IMR-90 (cell line): ENCODE measurements at regions not wholly inside any gene's neighbourhood (a gene's known extent, or its start where the extent isn't known, plus 50 kb on each side); places are given as distances from the start of the nearest gene placed in this dataset.
A peak's percentile ranks its signal among the peaks of the same experiment; 100 is the strongest.

Experiments used
- ATAC-seq: fragments of 200-7000 bp; cut with Tn5 transposase; 2 replicates; pipeline ENCODE4 v1.9.1; 2020; ENCODE audit warnings: low read depth, mild to moderate bottlenecking, moderate library complexity
- BruUV-seq: library from RNA; stranded (reverse); fragments of 400-500 nt; replicated peaks from 2 replicates; lab custom pipeline; 2021; lab: Mats Ljungman, UMichigan
- CTCF ChIA-PET: fragments of 300-600 bp; formaldehyde crosslinking; extraction: SDS; loops from one replicate; lab custom pipeline; 2021; ENCODE audit warnings: antibody characterized with exemption; lab: Yijun Ruan, JAX
- POLR2A ChIA-PET: fragments of 300-600 bp; sonication (Branson Sonifier 250); formaldehyde crosslinking; loops from one replicate; lab custom pipeline; 2022; ENCODE audit warnings: antibody characterized with exemption; ENCODE audit not compliant: unreplicated experiment; lab: Charles Lee
- DNase-seq: peaks from one replicate; pipeline ENCODE4 v3.0.0; 2013
- H2AFZ ChIP-seq: replicated peaks from 2 replicates; pipeline ENCODE3; 2013; ENCODE audit warnings: low read length, mild to moderate bottlenecking; ENCODE audit not compliant: poor library complexity
- H2AK5ac ChIP-seq: 2 replicates; pipeline ENCODE4 v1.6.1; 2013; ENCODE audit warnings: low read depth, low read length, inconsistent platforms
- H2AK9ac ChIP-seq: replicated peaks from 2 replicates; pipeline ENCODE3; 2013; ENCODE audit warnings: mild to moderate bottlenecking, low read depth, low read length, moderate library complexity; ENCODE audit not compliant: poor library complexity
- H2BK120ac ChIP-seq: 2 replicates; pipeline ENCODE4 v1.6.1; 2013; ENCODE audit warnings: low read depth, low read length, inconsistent platforms
- H2BK15ac ChIP-seq: 3 replicates; pipeline ENCODE4 v1.6.1; 2013; ENCODE audit warnings: low read depth, low read length, inconsistent platforms
- H2BK20ac ChIP-seq: 2 replicates; pipeline ENCODE4 v1.6.1; 2013; ENCODE audit warnings: low read depth, mild to moderate bottlenecking, inconsistent platforms, low read length, moderate library complexity
- H2BK5ac ChIP-seq: 2 replicates; pipeline ENCODE4 v1.6.1; 2013; ENCODE audit warnings: mild to moderate bottlenecking, low read depth, low read length, inconsistent platforms; ENCODE audit not compliant: poor library complexity, severe bottlenecking
- H3K14ac ChIP-seq: replicated peaks from 2 replicates; pipeline ENCODE4 v1.6.1; 2013; ENCODE audit warnings: low read depth, low read length, inconsistent platforms
- H3K18ac ChIP-seq: 2 replicates; pipeline ENCODE4 v1.6.1; 2013; ENCODE audit warnings: low read depth, low read length, control low read depth
- H3K23ac ChIP-seq: 2 replicates; pipeline ENCODE4 v1.6.1; 2013; ENCODE audit warnings: low read depth, low read length, inconsistent platforms
- H3K27ac ChIP-seq: 2 replicates; pipeline ENCODE4 v1.5.1; 2013; ENCODE audit warnings: mild to moderate bottlenecking, control low read depth, low read length; ENCODE audit not compliant: insufficient read depth
- H3K27me3 ChIP-seq: 2 replicates; pipeline ENCODE4 v1.6.1; 2013; ENCODE audit warnings: low read length; ENCODE audit not compliant: control insufficient read depth, insufficient read depth
- H3K36me3 ChIP-seq: 2 replicates; pipeline ENCODE4 v1.6.1; 2013; ENCODE audit warnings: low read length, mixed read lengths; ENCODE audit not compliant: control insufficient read depth, insufficient read depth
- H3K4ac ChIP-seq: 2 replicates; pipeline ENCODE4 v1.6.1; 2013; ENCODE audit warnings: low read depth, low read length, inconsistent platforms
- H3K4me1 ChIP-seq: 2 replicates; pipeline ENCODE4 v1.6.1; 2013; ENCODE audit warnings: low read length, mixed read lengths; ENCODE audit not compliant: control insufficient read depth, insufficient read depth
- H3K4me2 ChIP-seq: 2 replicates; pipeline ENCODE4 v1.6.1; 2013; ENCODE audit warnings: low read depth, mild to moderate bottlenecking, control low read depth, low read length, moderate library complexity
- H3K4me3 ChIP-seq: 2 replicates; pipeline ENCODE4 v1.5.1; 2013; ENCODE audit warnings: low read depth, mild to moderate bottlenecking, control low read depth, low read length, moderate library complexity; ENCODE audit not compliant: insufficient read depth
- H3K56ac ChIP-seq: 2 replicates; pipeline ENCODE4 v1.6.1; 2013; ENCODE audit warnings: low read length, inconsistent platforms; ENCODE audit not compliant: insufficient read depth; ENCODE audit errors: extremely low read depth
- H3K79me1 ChIP-seq, 2 experiments: 2 replicates each; pipeline ENCODE4 v1.6.1; 2013; ENCODE audit warnings: low read length in 2 of 2, inconsistent platforms in 1 of 2, low read depth in 1 of 2
- H3K9ac ChIP-seq: 2 replicates; pipeline ENCODE4 v1.6.1; 2013; ENCODE audit warnings: low read depth, low read length, control low read depth
- H3K9me1 ChIP-seq: 2 replicates; pipeline ENCODE4 v1.6.1; 2013; ENCODE audit warnings: low read length, inconsistent platforms; ENCODE audit not compliant: insufficient read depth
- H3K9me3 ChIP-seq: 2 replicates; pipeline ENCODE4 v1.6.1; 2013; ENCODE audit warnings: low read length; ENCODE audit not compliant: control insufficient read depth, insufficient read depth
- H4K20me1 ChIP-seq: 2 replicates; pipeline ENCODE4 v1.6.1; 2013; ENCODE audit warnings: low read length, inconsistent platforms; ENCODE audit not compliant: insufficient read depth
- H4K5ac ChIP-seq: 2 replicates; pipeline ENCODE4 v1.6.1; 2013; ENCODE audit warnings: mild to moderate bottlenecking, low read depth, low read length, control low read depth
- H4K8ac ChIP-seq, 2 experiments: 2 replicates each; pipeline ENCODE4 v1.6.1; 2013; ENCODE audit warnings: low read depth in 2 of 2, low read length in 2 of 2, control low read depth in 1 of 2, inconsistent platforms in 1 of 2
- H4K91ac ChIP-seq: 2 replicates; pipeline ENCODE4 v1.6.1; 2013; ENCODE audit warnings: low read depth, low read length, inconsistent platforms; ENCODE audit not compliant: insufficient read depth
- CEBPB ChIP-seq: IDR thresholded peaks from 2 replicates; pipeline ENCODE4 v1.6.1; 2012; ENCODE audit warnings: low read depth, low read length, improper control_type of control experiment
- RAD21 ChIP-seq: IDR thresholded peaks from 2 replicates; pipeline ENCODE4 v1.6.1; 2012; ENCODE audit warnings: low read length, improper control_type of control experiment
- WGBS, 2 experiments: methylation state at CpG; one replicate each; pipeline versions ENCODE4 v1.1.5 to v1.1.7; 2013; ENCODE audit warnings: missing lambda C conversion rate in 2 of 2; ENCODE audit not compliant: insufficient read length in 1 of 2; ENCODE audit errors: extremely low coverage in 2 of 2; 5-methylcytosine and 5-hydroxymethylcytosine counted together
- dilution Hi-C: fragments of 300-500 bp; cut with HindIII; formaldehyde crosslinking; loops from one replicate; pipeline ENCODE4 v1.14.3; 2018; ENCODE audit warnings: low sequenced_read_pairs; ENCODE audit not compliant: unreplicated experiment
- in situ Hi-C: fragments of 300-500 bp; cut with MboI; formaldehyde crosslinking; loops from 3 replicates; pipeline ENCODE4 v1.14.3; 2019; ENCODE audit warnings: low sequenced_read_pairs, inconsistent platforms, mixed read lengths
- intact Hi-C: fragments of 100-400 bp; cut with micrococcal nuclease; formaldehyde crosslinking; loops from 2 replicates; pipeline ENCODE4 v1.10.0; 2022
- TF ChIP-seq, protein P1 (sequence below): fragments of 150-350 bp; IDR thresholded peaks from 2 replicates; pipeline ENCODE4 v1.6.1; 2016; ENCODE audit warnings: low read depth, mild to moderate bottlenecking, low read length, moderate library complexity, borderline replicate concordance

DNA sequence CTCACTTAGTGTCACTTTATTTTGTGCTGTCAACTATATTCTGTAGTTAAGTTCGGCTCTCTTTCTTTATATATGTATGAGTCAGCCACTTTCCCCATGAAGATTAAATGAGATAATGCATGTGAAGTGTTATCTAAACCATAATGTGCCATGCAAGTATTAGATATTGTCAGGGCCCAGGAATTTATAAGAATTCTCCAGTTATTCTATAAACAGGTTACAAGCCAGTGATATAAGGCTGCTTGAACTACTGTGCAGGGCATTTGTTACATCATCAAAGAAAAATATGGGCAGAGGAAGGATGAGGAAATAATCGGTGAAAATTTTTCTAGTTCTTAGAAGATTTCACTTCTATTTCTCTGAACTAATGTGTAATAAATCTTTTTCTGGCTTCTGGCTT lies 1049.0 kb upstream of the NR2F2 start:
- no CpG with 5 or more reads among the region's 2 CpGs for WGBS, 2 experiments
- intact Hi-C loops: loop anchor here (10.0 kb wide), 2 partner anchors 563 to 893 kb away; no protein-coding TSS in a partner anchor

More for the DNA sequence above, 1049.0 kb upstream of the NR2F2 start:
- Histone ChIP-seq H2BK120ac (peak overlapping the region; percentile 49; the same call in 1 of the 2 replicates), H2AK5ac (no peak overlapping the region; the same call in 1 of the 2 replicates), H3K79me1 (no peaks in the 10 kb centered on the region), H2BK15ac (0 out of 3 replicates have a peak overlapping the region, but pooled peaks have one; percentile 75), H3K36me3 (no peaks in the 10 kb centered on the region), H3K4me3 (no peak overlapping the region), H3K18ac (peak overlapping the region; percentile 80; the same call in 1 of the 2 replicates), H2BK20ac (peak overlapping the region; percentile 49), H3K56ac (no peak overlapping the region), H2AK9ac (no peak overlapping the region), H2BK5ac (peak overlapping the region; percentile 7), H4K20me1 (no peaks in the 10 kb centered on the region), H4K5ac (peak overlapping the region; percentile 70; the same call in 1 of the 2 replicates), H3K4me2 (no peak overlapping the region), H3K23ac (no peak overlapping the region), H3K9ac (no peak overlapping the region), H3K9me1 (no peaks in the 10 kb centered on the region), H3K4ac (no peak overlapping the region), H3K9me3 (no peaks in the 10 kb centered on the region), H4K8ac (peak overlapping the region in 1 of 2 experiments; percentile 31; a peak in 2 of 4 replicates), H3K14ac (no peak overlapping the region), H3K27ac (no peak overlapping the region), H2AFZ (no peak overlapping the region), H3K27me3 (no peaks in the 10 kb centered on the region), H4K91ac (no peak overlapping the region), H3K4me1 (peaks cover 13% of the 10 kb centered on the region)
- peak; percentile 51 for DNase-seq
- BruUV-seq: no TSS peak
- in situ Hi-C loops (no loop called here), dilution Hi-C loops (no loop called here)
- CTCF ChIA-PET: no interaction called here
- TF ChIP-seq RAD21: no peak
- TF ChIP-seq CEBPB: peak; percentile 53; the same call in 1 of the 2 replicates
- TF ChIP-seq, protein P1, sequence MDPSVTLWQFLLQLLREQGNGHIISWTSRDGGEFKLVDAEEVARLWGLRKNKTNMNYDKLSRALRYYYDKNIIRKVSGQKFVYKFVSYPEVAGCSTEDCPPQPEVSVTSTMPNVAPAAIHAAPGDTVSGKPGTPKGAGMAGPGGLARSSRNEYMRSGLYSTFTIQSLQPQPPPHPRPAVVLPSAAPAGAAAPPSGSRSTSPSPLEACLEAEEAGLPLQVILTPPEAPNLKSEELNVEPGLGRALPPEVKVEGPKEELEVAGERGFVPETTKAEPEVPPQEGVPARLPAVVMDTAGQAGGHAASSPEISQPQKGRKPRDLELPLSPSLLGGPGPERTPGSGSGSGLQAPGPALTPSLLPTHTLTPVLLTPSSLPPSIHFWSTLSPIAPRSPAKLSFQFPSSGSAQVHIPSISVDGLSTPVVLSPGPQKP: no peak
- POLR2A ChIA-PET: no interaction called here
- no peak for ATAC-seq
